ENCODE measurements at regions not wholly inside any gene's neighbourhood (a gene's known extent, or its start where the extent isn't known, plus 50 kb on each side); places are given as distances from the start of the nearest gene placed in this dataset.

GRCh38 chr10:62741996-62742395, 62.5 kb upstream of the ADO start:
- no peak for DNase-seq (ENCODE audit: low read depth in 2 of 2)

- no peak for DNase-seq (ENCODE audit: low read depth in 2 of 2)
These were observed 61.9 kb upstream of the ADO start for GRCh38 chr10:62742536-62743061.

- DNase-seq (ENCODE audit: low read depth in 2 of 2): no peak
These were observed 60.4 kb upstream of the ADO start for GRCh38 chr10:62744136-62744535.

GRCh38 chr10:62745581-62745980, 58.9 kb upstream of the ADO start:
- DNase-seq (ENCODE audit: low read depth in 2 of 2): no peak

- no peak for DNase-seq (ENCODE audit: low read depth in 2 of 2)
These were observed 57.4 kb upstream of the ADO start for GRCh38 chr10:62746951-62747729.

- no peak for DNase-seq (ENCODE audit: low read depth in 2 of 2)
These were observed 56.1 kb upstream of the ADO start for GRCh38 chr10:62748386-62748785.

- no peak for DNase-seq (ENCODE audit: low read depth in 2 of 2)
These were observed 55.3 kb upstream of the ADO start for GRCh38 chr10:62749093-62749683.

All from stimulated activated CD8-positive, alpha-beta memory T cell treated with anti-CD3 and anti-CD28 coated beads, Interleukin-7, amount 100 ng/mL, for 1 hour (primary cell).